ENCODE measurements at regions not wholly inside any gene's neighbourhood (a gene's known extent, or its start where the extent isn't known, plus 50 kb on each side); places are given as distances from the start of the nearest gene placed in this dataset.
A peak's percentile ranks its signal among the peaks of the same experiment; 100 is the strongest.
"Not testable (repeated sequence)": the region's sequence is repeated elsewhere in the genome, so short reads cannot be mapped to it uniquely, and the experiment has no call there.

DNA sequence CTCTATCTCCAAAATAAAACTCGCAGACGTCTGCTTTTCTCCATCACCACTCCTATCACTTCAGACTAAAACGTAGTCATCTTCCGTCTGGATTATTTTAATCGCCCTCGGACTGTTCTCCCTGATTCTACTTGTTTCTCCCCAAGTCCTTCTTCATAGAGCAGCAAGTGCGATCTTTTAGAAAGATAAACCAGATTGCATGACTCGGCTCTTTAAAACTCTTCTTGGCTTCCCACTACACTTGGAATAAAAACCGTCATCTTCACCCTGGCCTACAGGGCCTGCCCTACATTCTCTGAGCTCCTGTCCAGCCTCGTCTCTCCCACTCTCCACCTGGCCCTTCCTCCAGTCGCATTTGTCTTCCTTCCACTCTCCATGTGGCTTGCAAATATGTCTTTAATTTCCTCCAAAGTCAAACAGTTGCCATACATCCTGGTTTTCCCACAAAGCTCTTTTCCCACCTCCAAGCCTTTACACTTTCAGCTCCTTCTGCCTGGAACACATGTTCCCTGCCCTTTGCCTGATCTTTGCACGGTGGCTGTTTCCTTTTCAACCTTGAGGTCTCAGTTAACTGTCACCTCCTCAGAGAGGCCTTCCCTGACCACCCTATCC lies 70.5 kb upstream of the DHX40 start:
- peaks cover 0 to 11% (median 6%) of the 10 kb centered on the region in 5 donors for H3K4me1 ChIP-seq (ENCODE audit: control insufficient read depth in 5 of 5, insufficient read depth in 5 of 5, low read length in 5 of 5)
- no peaks in the 10 kb centered on the region for H3K36me3 ChIP-seq (ENCODE audit: control insufficient read depth in 4 of 4, insufficient read depth in 4 of 4, low read length in 4 of 4)
- 79 to 83% methylated on average over 12 of the region's 12 CpGs for WGBS, 2 donors
- no peaks in the 10 kb centered on the region for H3K27me3 ChIP-seq (ENCODE audit: control insufficient read depth in 3 of 3, insufficient read depth in 3 of 3, low read length in 2 of 3)
- no peak overlapping the region for H3K4me3 ChIP-seq
- no peak for ATAC-seq (ENCODE audit: insufficient read depth, low FRiP score)
- no peak overlapping the region for H3K27ac ChIP-seq (ENCODE audit: low read depth in 1 of 2, low read length in 1 of 2)
- no peaks in the 10 kb centered on the region for H3K9me3 ChIP-seq (ENCODE audit: control insufficient read depth in 4 of 4, insufficient read depth in 3 of 4, low read length in 3 of 4)
- TF ChIP-seq, protein P1, sequence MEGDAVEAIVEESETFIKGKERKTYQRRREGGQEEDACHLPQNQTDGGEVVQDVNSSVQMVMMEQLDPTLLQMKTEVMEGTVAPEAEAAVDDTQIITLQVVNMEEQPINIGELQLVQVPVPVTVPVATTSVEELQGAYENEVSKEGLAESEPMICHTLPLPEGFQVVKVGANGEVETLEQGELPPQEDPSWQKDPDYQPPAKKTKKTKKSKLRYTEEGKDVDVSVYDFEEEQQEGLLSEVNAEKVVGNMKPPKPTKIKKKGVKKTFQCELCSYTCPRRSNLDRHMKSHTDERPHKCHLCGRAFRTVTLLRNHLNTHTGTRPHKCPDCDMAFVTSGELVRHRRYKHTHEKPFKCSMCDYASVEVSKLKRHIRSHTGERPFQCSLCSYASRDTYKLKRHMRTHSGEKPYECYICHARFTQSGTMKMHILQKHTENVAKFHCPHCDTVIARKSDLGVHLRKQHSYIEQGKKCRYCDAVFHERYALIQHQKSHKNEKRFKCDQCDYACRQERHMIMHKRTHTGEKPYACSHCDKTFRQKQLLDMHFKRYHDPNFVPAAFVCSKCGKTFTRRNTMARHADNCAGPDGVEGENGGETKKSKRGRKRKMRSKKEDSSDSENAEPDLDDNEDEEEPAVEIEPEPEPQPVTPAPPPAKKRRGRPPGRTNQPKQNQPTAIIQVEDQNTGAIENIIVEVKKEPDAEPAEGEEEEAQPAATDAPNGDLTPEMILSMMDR (IDR thresholded peaks at IDR 0.05; ENCODE audit: control extremely low read depth, extremely low read depth), result no peak
- DNase-seq, result no peak
- H3K9ac ChIP-seq (ENCODE audit: insufficient read depth in 1 of 2, low read length in 2 of 2), result no peak overlapping the region

DNA sequence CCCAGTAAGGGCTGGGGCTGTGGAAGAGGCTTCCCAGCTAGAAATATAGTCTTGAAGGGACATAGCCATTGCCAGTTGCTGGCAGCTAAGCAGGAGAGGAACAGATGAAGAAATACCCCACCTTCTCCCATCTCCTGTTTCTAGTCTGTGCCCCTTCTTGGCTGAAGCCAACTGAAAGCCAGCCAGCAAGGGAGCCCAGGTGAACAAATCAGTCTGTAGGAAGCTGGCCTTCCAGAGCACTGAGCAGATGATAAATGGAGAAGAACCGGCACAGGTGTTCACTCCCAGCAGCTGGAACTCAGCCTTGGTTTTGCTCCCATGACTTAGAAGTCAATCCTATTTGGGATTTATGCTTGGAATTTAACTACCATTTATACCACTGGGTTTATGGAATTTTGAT lies 69.2 kb upstream of the DHX40 start:
- Histone ChIP-seq H3K4me1 (ENCODE audit: control insufficient read depth in 5 of 5, insufficient read depth in 5 of 5, low read length in 5 of 5) (peaks cover 0 to 11% (median 6%) of the 10 kb centered on the region in 5 donors), H3K27me3 (ENCODE audit: control insufficient read depth in 3 of 3, insufficient read depth in 3 of 3, low read length in 2 of 3) (no peaks in the 10 kb centered on the region), H3K9me3 (ENCODE audit: control insufficient read depth in 4 of 4, insufficient read depth in 3 of 4, low read length in 3 of 4) (no peaks in the 10 kb centered on the region), H3K9ac (ENCODE audit: insufficient read depth in 1 of 2, low read length in 2 of 2) (no peak overlapping the region), H3K27ac (ENCODE audit: low read depth in 1 of 2, low read length in 1 of 2) (no peak overlapping the region), H3K4me3 (no peak overlapping the region), H3K36me3 (ENCODE audit: control insufficient read depth in 4 of 4, insufficient read depth in 4 of 4, low read length in 4 of 4) (no peaks in the 10 kb centered on the region)
- ATAC-seq (ENCODE audit: insufficient read depth, low FRiP score), result no peak
- TF ChIP-seq, protein P1 (IDR thresholded peaks at IDR 0.05; ENCODE audit: control extremely low read depth, extremely low read depth), result no peak
- WGBS, 2 donors, result 96% methylated on average over 1 of the region's 1 CpG
- DNase-seq, result no peak

DNA sequence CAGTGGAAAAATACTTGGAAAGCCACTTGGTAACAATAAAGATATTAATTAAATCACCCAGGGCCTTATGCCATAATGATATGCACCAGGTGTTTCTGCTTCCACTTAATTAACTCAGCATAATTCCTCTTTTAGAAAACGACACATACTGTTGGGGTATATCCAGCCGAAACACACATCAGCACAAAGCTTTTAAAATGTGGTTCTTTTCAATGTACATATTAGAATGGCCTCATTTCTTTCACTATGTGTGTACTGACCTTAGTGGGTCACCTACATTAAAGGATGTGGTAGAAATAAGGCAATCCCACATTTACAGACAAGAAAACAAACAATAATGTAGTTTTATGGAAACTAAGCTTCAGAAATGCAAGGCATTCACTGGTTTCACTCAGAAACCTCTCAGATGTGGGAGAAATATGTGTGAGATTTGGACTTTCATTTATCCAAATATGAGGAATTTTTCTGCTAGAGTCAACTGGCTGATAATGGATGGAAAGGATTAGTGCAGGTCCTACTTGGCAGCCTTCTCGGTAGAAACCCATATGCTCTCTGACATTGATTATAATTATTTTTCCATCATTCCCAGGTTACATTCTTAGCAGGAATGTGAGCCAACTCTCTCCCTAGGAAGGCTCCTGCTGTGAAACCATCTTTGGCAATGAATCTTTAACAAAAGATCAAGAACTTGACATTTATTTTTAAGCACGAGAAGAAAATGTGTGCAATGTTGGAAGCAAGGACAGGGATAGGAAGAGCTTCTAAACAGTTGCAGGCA lies 66.7 kb upstream of the DHX40 start:
- ATAC-seq (ENCODE audit: insufficient read depth, low FRiP score) (no peak), DNase-seq (peak in 1 of 3 donors; percentile 29)
- no peaks in the 10 kb centered on the region for H3K27me3 ChIP-seq (ENCODE audit: control insufficient read depth in 3 of 3, insufficient read depth in 3 of 3, low read length in 2 of 3)
- TF ChIP-seq, protein P1 (IDR thresholded peaks at IDR 0.05; ENCODE audit: control extremely low read depth, extremely low read depth), result no peak
- no peaks in the 10 kb centered on the region for H3K9me3 ChIP-seq (ENCODE audit: control insufficient read depth in 4 of 4, insufficient read depth in 3 of 4, low read length in 3 of 4)
- 68 to 78% methylated on average over 4 of the region's 4 CpGs for WGBS, 2 donors
- H3K4me1 ChIP-seq (ENCODE audit: control insufficient read depth in 5 of 5, insufficient read depth in 5 of 5, low read length in 5 of 5), result peaks cover 0 to 11% (median 4%) of the 10 kb centered on the region in 5 donors
- H3K9ac ChIP-seq (ENCODE audit: insufficient read depth in 1 of 2, low read length in 2 of 2), result no peak overlapping the region
- no peak overlapping the region for H3K4me3 ChIP-seq
- no peaks in the 10 kb centered on the region for H3K36me3 ChIP-seq (ENCODE audit: control insufficient read depth in 4 of 4, insufficient read depth in 4 of 4, low read length in 4 of 4)
- H3K27ac ChIP-seq (ENCODE audit: low read depth in 1 of 2, low read length in 1 of 2), result no peak overlapping the region

DNA sequence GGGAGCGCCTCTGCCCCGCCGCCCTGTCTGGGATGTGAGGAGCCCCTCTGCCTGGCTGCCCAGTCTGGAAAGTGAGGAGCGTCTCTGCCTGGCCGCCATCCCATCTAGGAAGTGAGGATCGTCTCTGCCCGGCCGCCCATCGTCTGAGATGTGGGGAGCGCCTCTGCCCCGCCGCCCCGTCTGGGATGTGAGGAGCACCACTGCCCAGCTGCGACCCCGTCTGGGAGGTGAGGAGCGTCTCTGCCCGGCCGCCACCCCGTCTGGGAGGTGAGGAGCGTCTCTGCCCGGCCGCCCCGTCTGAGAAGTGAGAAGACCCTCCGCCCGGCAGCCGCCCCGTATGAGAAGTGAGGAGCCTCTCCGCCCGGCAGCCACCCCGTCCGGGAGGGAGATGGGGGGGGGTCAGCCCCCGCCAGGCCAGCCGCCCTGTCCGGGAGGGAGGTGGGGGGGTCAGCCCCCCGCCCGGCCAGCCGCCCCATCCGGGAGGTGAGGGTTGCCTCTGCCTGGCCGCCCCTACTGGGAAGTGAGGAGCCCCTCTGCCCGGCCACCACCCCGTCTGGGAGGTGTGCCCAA lies 65.2 kb upstream of the DHX40 start:
- H3K36me3 ChIP-seq (ENCODE audit: control insufficient read depth in 4 of 4, insufficient read depth in 4 of 4, low read length in 4 of 4); H3K9ac ChIP-seq (ENCODE audit: insufficient read depth in 1 of 2, low read length in 2 of 2); H3K27me3 ChIP-seq (ENCODE audit: control insufficient read depth in 3 of 3, insufficient read depth in 3 of 3, low read length in 2 of 3); ATAC-seq (ENCODE audit: insufficient read depth, low FRiP score); DNase-seq; H3K27ac ChIP-seq (ENCODE audit: low read depth in 1 of 2, low read length in 1 of 2); H3K9me3 ChIP-seq (ENCODE audit: control insufficient read depth in 4 of 4, insufficient read depth in 3 of 4, low read length in 3 of 4); H3K4me3 ChIP-seq: not testable (repeated sequence)
- WGBS, 2 donors, result 94 to 96% methylated on average over 31 to 41 of the region's 41 CpGs
- peaks cover 0 to 12% (median 4%) of the 10 kb centered on the region in 5 donors for H3K4me1 ChIP-seq (ENCODE audit: control insufficient read depth in 5 of 5, insufficient read depth in 5 of 5, low read length in 5 of 5)
